Keratinocyte (primary cell): ENCODE measurements at regions not wholly inside any gene's neighbourhood (a gene's known extent, or its start where the extent isn't known, plus 50 kb on each side); places are given as distances from the start of the nearest gene placed in this dataset.

Experiments used
- CTCF ChIP-seq, 3 experiments: IDR thresholded peaks in 1 of 3; conservative IDR thresholded peaks in 1 of 3; optimal IDR thresholded peaks in 1 of 3; 2 replicates in 2 of 3; 3 replicates in 1 of 3; pipeline versions ENCODE3 to v1.5.1; 2011; ENCODE audit warnings: low read length in 3 of 3, mild to moderate bottlenecking in 3 of 3, moderate library complexity in 2 of 3, control low read depth in 1 of 3, inconsistent platforms in 1 of 3; ENCODE audit not compliant: insufficient read depth in 2 of 3; ENCODE audit errors: extremely low read depth in 1 of 3
- EZH2 ChIP-seq: IDR thresholded peaks from one replicate; pipeline ENCODE4 v1.6.1; 2012; ENCODE audit warnings: inconsistent platforms, mild to moderate bottlenecking, low read length, moderate library complexity

- TF ChIP-seq CTCF (optimal IDR thresholded peaks at IDR 0.05 in 1 of 3, IDR thresholded peaks at IDR 0.05 in 1 of 3, conservative IDR thresholded peaks at IDR 0.05 in 1 of 3; ENCODE audit: extremely low read depth in 1 of 3, insufficient read depth in 2 of 3, low read length in 3 of 3), result no peak
- TF ChIP-seq EZH2, result no peak
Observed at GRCh38 chr6:126672649-126673048, 332.7 kb downstream of the CENPW start.
